Posterior cingulate gyrus (tissue), 11 donors: ENCODE measurements at regions not wholly inside any gene's neighbourhood (a gene's known extent, or its start where the extent isn't known, plus 50 kb on each side); places are given as distances from the start of the nearest gene placed in this dataset.
A peak's percentile ranks its signal among the peaks of the same experiment; 100 is the strongest.

ENCODE experiments used
- DNase-seq, 10 donors: peaks; one replicate each; pipeline versions ENCODE4 v3.0.0 to v3.0.0-alpha.2; 2020 to 2021; ENCODE audit warnings: mixed read lengths in 3 of 10
- intact Hi-C: fragments of 100-400 bp; cut with DNase I; formaldehyde crosslinking; loops from one replicate; pipeline ENCODE4 v1.15.1; 2023

DNA sequence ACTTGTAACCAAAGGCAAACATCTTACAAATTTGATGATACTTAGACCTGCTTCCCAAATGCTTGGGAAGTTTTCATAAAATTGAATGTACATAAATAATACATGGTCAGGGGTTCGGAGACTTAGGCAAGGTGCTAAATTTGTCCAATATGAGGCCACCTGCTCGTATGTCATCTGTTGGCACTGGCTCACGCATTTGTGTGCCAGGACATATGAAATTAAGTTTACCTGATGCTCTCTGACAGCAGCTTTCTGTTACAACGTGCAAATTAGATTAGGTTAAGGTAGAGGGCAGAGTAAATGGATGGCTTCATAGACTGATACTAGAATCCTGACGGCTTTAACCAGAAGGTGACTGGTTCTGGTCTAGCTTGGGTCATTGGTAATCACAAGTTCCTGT is 970.3 kb upstream of the RBFOX1 start:
- no peak for DNase-seq
- intact Hi-C loops, result no loop called here

DNA sequence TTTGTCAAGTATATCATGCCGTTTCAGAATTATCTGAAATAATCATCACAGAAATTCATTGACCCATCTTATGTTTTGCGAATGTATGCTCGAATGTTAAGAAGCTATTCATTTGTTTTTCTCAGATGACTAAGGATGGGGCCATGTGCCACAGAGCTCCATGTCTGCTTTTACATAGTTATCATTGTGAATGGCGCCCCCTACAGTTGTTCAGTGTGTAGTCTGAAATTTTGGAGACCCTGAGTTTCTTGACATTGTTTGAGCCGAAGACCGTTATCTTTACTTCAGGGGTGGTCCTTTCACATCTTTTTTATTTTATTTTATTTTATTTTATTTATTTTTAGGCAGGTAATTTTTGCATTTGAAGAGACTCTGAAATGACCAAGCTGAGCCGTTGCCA is 972.0 kb upstream of the RBFOX1 start:
- DNase-seq, result no peak
- intact Hi-C loops, result no loop called here

DNA sequence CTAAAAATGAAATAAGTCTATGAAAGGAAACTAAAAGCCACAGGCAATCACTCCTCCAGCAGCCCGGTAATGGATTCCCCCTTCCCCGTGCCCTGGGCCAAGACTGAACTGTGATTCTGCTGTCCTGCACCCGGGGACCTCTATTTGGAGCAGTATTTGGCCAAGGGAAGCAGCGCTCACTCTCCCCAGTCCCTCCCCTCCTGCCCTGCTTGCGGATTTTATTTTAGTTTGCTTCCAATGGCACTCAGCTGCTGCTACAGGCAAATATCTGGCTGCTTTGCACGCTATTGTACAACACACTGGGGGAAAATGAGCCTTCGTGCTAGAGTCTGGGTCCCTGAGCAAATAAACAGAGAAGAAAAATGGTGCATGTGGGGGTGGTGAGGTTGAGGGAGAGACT is 975.7 kb upstream of the RBFOX1 start:
- intact Hi-C loops, result no loop called here
- peak in 2 of 10 donors; percentile 71 to 73 for DNase-seq

DNA sequence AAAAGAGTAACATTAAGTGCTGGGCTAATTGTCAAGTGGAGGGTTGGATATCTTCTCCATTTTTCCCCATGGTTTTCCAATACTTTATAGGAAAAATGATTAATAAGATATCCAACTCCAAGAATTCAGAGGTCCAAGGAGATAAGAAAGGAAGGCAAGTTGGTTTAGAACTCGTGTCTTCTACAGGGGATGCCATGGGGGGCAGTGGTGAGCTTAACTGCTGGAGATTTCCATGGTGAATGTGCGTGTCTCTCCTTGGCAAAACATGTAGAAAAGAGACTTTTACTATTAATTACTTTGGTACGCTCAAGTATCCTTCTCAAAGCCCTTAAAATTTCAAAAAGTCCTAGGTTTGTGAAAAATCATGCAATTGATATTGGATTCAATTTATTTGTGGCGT is 982.9 kb upstream of the RBFOX1 start:
- intact Hi-C loops, result no loop called here

DNA sequence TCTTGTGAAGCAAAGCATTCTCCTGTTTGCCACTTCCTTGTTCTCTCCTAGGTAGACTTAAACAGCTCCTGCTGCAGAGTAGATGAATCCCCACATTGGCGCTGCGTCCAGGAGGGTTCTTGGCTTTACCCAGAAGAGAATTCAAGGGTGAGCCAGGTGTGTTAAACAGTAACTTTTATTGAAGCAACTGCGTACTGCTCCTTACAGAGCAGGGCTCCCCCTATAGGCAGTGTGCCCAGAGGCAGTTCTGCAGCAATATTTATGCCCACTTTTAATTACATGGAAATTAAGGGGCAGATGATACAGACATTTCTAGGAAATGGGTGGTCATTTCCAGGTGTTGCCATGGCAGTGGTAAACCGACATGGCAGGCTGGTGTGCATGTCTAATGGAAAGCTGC is 987.6 kb upstream of the RBFOX1 start:
- no peak for DNase-seq
- intact Hi-C loops, result no loop called here

More for the DNA sequence above, 982.9 kb upstream of the RBFOX1 start:
- no peak for DNase-seq

DNA sequence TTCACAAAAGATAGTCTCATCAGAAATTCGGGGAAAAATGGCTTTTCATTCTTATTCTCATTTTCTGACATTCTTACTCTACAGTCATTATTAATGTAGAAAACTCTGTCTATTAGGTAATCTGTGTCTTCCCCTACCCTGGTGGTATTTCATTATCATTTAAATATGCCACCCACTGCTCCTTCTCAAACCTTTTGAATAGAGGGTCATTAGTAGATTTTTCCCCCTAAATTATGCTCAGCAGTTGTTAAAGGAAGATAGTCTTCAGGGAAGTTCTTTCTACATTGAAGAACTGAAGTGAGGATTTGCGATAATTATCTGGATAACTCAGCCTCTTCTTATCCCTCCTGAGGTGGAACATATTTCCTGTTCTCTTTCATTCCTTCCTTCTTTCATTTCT is 989.5 kb upstream of the RBFOX1 start:
- intact Hi-C loops, result no loop called here
- no peak for DNase-seq

DNA sequence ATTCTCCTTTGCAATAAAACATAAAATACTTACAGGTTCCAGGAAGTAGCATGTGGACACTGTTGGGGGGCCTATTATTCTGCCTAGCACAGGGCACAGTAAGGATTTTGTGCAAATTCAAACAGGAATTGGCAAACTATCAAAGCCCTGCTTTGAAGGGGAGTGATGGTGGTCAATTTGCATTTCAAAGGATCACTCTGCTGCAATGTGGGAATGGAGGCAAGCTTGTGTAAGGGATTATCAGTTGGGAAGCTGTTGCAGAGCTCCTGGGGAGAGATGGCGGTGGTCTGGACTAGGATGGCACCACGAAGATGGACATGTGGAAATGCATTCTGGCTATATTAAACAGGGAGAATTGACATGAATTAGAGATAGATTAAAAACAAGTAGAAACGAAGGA is 990.7 kb upstream of the RBFOX1 start:
- DNase-seq, result no peak
- intact Hi-C loops, result no loop called here

DNA sequence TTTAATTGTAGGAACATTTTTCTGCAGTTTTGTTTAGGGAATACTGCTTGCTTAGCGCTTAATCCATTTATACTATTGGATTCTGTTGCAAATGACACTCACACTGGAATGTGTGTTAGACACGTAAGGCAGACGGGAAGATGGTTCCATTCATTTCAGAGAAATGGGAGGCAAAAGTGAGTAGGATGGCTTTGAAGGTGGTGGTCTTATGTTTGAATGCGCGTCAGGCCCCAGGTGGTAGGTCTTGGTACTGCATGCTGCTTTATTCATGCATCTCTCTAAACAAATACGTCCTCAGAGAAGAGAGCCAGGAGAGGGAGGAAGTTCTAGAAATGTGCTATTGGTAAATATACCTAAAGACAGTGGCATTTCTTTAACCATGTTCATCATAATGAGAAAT is 997.6 kb upstream of the RBFOX1 start:
- no peak for DNase-seq
- intact Hi-C loops, result no loop called here

DNA sequence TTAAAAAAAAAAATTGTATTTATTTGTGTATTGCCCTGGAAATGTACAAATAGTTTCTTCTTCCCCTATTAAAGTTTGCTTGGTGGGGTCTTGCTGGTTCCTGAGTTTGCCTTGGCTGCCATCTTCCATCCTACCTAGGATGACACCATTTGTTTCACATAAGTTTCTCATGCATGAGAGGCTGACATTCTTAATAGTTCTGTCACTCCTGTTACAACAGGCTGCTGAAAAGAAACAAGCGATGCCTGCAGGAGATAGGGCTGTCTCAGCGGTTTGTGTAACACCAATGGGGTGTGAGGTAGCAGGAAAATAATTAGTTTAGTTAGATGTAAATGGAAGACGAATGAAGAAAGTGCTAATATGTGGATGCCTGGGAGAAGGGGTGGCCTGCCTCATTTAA is 1000.9 kb upstream of the RBFOX1 start:
- intact Hi-C loops, result no loop called here
- no peak for DNase-seq

DNA sequence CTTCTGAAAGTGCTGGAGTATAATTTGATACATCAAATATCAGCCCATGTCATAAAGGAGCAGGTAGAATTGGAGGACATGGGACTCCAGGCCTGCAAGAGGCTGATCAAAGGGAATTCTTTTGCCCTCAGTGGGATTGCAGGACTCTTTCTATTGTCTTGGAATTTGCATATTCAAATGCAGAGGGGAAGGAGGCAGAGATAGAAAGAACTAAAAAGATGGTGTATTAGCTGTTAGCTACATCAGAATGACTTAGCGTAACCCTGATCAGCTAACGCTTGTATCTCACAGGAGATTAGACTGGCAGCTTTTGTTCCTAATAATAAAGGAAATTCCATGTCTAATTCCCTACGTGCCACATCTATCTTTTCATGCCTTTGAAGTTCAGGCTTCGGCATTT is 1014.7 kb upstream of the RBFOX1 start:
- intact Hi-C loops, result no loop called here
- DNase-seq, result no peak

DNA sequence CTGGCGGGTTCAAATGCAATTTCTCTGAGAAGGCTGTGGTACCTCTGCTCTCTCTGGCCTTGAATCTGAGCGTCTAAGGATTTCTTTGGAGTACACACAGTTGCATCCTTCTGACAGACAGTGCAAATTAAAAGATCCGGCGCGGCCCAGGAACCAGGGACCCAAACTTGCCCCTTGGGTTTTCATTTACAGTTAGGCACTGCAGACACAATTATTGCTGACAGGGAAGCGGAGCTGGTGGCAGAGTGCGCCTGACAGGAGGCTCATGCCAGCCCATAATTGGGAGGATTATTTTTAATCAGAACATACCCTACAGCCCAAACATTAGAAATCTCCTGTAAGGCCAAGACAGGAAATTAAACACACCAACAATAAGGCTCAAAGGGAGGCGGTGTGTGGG is 1023.4 kb upstream of the RBFOX1 start:
- DNase-seq, result no peak
- intact Hi-C loops, result no loop called here

DNA sequence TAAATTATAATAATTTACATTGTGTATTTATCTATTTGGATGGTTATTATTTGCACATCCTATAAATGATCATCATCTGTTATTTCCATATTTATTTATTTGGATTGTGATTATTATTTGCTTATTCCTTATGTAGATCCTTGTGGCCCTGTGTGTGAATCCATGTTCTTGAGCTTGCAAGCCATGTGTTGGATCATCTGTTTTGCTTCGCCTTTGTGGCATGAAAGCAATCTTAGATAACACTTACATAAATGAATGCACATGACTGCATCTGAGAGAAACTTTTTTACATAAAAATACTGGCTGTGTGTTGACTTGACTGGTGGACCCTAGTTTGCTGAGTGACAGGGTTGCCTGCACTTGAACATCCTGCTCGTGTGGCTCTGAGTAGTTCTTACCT is 1024.5 kb upstream of the RBFOX1 start:
- intact Hi-C loops, result no loop called here
- DNase-seq, result no peak

DNA sequence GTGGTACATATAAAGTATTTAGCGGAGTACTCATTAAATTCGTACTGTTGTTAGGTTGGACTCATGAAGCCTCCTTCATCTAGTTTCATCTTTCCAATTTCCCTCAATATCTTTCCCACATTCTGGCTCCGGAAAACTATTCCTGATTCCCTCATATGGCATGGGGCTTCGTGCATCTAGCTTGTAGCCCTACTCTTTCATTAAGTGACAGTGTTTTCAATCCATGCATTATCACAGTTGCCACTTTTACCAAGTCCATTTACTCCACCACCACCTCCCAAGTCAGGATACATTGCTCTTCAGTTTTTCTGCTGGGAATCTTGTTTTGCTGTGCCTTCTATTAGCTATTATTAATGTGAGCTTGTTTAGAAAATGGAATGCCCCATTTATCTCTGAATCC is 1032.1 kb upstream of the RBFOX1 start:
- intact Hi-C loops, result no loop called here
- no peak for DNase-seq

DNA sequence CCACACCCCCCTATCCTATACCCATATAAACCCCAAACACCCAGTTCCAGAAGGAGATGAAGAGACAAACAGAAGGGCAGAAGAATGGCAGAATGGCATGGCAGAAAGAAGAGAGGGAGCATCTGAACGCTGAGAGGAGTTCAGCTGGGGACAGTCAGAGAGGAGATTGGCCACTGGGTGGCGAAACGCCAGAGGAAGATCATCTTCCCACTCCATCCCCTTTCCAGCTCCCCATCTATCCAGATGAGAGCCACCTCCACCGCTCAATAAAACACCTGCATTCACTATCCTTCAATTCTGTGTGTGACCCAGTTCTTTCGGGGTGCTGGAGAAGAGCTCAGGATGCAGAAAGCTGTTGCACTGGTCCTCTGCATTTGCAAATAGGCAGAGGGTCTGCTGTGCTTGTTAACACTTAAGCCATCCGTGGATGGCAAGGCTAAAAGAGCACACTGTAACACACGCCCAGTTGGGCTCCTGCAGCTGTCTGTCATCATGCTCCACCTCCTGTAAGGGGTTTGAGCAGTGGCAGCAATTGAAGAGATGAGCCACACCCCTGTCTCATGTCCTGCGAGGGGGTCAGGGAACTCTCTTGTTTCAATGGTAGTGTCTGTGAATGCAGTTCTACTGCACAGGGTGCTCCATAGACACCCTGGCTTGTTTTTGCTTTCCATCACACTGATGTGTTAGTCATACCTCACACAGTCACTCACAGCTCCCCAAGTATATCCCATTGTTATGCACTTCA is 1034.8 kb upstream of the RBFOX1 start:
- no peak for DNase-seq
- intact Hi-C loops, result no loop called here

DNA sequence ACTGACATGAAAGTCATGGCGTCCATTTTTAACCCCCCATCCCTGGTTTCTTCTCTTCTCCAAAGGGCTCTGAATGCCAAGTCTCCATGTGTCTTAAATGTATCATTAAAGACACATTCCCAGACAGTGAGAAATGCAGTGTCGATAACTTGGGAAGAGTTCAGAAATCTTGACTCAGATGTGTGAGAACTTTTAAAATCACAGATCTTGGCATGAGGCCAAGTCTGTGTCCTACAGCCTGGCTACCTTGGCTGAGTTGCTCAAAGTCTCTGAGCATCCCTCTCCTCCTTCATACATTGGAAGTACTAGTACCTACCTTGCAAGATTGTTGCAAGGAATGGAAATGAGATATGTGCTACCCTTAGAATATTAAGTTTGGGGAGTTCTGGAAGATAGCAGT is 1046.5 kb upstream of the RBFOX1 start:
- DNase-seq, result no peak
- intact Hi-C loops, result no loop called here

DNA sequence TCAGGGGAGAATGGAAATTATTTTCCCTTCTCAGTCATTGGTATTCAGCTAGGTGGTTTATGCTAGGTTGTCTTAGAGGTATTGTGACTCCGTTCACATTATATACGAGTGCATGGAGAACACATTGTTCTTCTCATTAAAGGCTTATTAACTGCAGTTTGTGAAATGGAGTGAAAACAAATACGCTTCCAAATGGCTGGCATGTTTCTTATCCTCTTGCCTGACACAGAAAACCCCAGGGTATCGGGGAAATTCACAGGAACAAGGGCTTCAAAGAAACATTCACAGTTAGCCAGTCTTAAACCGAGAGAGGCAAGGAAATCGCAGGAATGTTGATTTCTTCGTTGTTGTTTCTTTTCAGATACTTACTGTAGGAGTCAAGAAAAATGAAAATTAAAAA is 1047.9 kb upstream of the RBFOX1 start:
- intact Hi-C loops, result no loop called here
- no peak for DNase-seq

DNA sequence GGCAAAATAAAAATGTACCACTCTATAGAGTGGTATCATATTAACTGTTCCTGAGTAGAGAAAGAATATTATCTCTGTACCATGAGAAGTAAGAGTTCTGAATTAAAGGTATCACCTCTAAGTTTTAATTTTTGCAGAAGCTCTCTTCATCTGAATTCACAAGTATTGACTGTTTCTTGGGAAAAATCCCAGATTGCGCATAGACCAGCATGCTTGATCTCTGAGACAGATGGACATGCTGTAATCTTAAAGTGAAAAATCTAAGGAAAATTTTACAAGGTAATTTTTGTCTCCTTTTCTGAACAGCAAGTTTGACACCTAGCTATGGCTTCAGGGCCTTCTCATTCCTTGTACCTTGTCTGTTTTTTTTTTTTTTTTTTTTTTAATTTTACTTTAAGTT is 1050.7 kb upstream of the RBFOX1 start:
- intact Hi-C loops, result no loop called here
- DNase-seq, result no peak

DNA sequence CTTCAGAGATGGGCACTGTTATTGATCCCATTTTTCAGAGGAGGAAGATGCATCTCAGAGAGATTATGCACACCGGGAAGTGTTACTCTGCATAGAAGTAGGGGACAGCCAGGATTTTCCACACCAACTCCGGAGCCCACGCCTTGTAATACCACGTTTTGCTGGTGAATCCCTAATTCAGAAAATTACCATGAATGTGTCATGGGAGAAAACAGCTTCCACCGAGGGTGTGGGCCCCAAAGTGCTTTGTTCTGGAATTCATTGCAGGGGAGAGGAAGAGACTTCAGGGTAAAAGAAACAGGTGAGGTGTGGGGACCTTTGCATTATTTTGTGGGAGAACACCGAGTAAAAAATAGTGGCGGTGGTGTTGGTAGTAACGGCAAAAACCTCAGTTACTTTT is 1051.4 kb upstream of the RBFOX1 start:
- no peak for DNase-seq
- intact Hi-C loops, result no loop called here

DNA sequence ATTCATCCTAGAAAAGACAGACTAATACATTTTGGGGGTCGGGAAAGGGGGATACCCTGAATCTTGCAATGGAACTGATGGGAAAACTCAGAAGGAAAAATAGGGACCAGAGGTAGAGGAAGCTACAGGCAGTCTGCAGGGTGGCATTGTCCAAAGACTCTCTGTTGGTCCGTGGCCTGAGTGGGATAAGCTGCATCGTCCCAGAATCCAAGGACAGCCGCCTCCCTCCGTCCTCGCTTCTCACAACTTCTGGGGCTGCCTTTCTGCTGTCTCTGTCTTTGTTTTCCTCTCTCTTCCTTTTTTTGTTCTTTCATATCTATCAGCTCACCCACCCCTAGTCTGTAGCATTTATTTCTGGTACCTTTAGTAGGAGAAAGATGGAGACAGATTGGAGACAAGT is 1052.6 kb upstream of the RBFOX1 start:
- DNase-seq, result peak in 2 of 10 donors; percentile 70 to 71
- intact Hi-C loops, result no loop called here

DNA sequence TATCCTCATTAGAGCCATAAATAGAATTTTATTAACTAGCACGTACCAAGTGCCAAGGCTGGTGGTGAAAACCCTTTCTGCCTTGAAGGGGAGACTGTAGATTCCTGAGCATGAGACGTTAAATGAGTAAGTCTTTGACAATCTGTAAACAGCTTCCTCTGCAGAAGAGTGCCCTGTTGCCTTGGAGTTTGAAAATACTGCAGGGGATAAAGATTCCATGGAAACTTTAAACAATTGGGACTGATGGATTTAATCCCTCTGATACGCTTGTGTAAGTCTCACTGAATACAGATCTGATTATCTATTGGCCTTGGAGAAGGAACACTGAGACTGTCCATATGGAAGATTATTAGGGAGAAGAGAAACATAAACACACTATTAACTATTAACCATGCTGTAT is 1053.4 kb upstream of the RBFOX1 start:
- intact Hi-C loops, result no loop called here
- DNase-seq, result no peak

DNA sequence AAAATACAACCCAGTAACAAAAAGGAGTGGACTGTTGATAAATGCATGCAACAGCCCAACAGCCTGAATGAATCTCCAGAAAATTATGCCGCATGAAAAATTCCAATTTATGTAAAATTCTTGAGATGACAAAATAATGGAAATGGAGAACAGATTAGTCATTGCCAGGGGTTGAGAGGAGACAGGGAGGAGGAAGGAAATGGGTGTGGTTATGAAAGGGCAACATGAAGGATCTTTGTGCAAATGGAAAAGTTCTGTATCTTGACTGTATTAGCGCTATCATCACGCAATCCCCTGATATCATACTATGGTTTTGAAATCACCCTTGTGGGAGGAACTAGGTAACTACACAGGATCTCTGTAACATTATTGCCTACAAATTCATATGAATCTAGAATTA is 1058.3 kb upstream of the RBFOX1 start:
- DNase-seq, result no peak
- intact Hi-C loops, result no loop called here

DNA sequence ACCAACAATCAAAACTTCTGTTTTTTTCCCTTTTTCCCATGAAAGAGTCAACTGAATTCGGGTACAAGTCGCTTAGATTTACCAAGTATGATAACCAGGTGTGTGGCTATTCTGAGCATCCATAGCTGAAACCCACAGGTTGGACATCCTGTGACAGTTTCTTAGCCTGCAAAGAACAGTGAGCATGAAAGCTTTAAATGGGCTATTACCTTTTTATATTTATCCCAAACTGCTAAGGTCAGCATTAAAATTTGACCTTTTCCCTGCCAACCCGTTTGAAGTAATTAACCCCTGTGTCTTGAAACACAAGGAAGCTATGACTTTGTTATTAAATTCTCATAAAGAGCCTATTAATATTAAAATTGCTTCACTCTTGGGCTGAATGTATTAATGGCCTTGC is 1065.0 kb upstream of the RBFOX1 start:
- intact Hi-C loops, result no loop called here

DNA sequence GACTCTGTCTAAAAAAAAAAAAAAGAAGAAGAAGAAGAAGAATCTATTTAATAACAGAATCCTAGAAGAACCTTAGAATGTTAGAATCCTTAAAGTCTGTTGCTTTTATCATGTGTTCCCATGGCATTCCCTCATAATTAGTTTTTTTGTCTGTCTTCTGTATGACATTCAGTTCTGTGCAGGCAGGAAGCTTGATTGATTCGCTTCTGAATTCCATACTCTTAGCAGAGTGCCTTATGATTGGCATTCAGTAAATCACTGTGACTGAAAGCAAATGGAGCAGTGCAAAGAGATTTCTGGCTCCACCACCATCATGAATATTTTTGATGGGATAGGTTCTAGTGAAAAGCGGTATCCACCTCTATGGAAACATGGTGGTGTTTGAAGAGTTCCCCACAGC is 1065.9 kb upstream of the RBFOX1 start:
- DNase-seq, result no peak
- intact Hi-C loops, result no loop called here

More for the DNA sequence above, 1065.0 kb upstream of the RBFOX1 start:
- DNase-seq, result no peak
